Thoracic aorta (tissue), 2 donors: ENCODE measurements at regions not wholly inside any gene's neighbourhood (a gene's known extent, or its start where the extent isn't known, plus 50 kb on each side); places are given as distances from the start of the nearest gene placed in this dataset.

Experiments
- ATAC-seq: fragments of 150-250 bp; one replicate; pipeline ENCODE4 v1.8.0; 2017; ENCODE audit warnings: low read depth; ENCODE audit not compliant: insufficient number of reproducible peaks, low FRiP score
- DNase-seq: peaks from one replicate; pipeline ENCODE4 v3.0.0-alpha.2; 2020; ENCODE audit warnings: low spot score
- H3K27ac ChIP-seq, 2 donors: fragments of 200-600 bp; sonication (generic); 1 replicate in 1 of 2; 2 replicates in 1 of 2; pipeline ENCODE4 v1.5.1; 2016; ENCODE audit warnings: mild to moderate bottlenecking in 2 of 2, moderate library complexity in 2 of 2
- H3K27me3 ChIP-seq: fragments of 200-600 bp; sonication (generic); replicated peaks from 2 replicates; pipeline ENCODE4 v1.6.0; 2016; ENCODE audit warnings: mild to moderate bottlenecking; ENCODE audit not compliant: insufficient read depth
- H3K36me3 ChIP-seq: fragments of 200-600 bp; sonication (generic); one replicate; pipeline ENCODE4 v1.5.1; 2016
- H3K4me1 ChIP-seq, 2 donors: fragments of 200-600 bp; sonication (generic); 1 replicate in 1 of 2; 2 replicates in 1 of 2; pipeline versions ENCODE4 v1.5.1 to v1.6.0; 2016; ENCODE audit warnings: low read depth in 2 of 2, mild to moderate bottlenecking in 1 of 2; ENCODE audit not compliant: control insufficient read depth in 1 of 2
- H3K4me3 ChIP-seq: fragments of 200-600 bp; sonication (generic); 2 replicates; pipeline ENCODE4 v1.5.1; 2016; ENCODE audit warnings: mild to moderate bottlenecking
- H3K9me3 ChIP-seq: fragments of 200-600 bp; sonication (generic); 2 replicates; pipeline ENCODE4 v1.5.1; 2016
- CTCF ChIP-seq: fragments of 200-600 bp; sonication (generic); IDR thresholded peaks from one replicate; pipeline ENCODE4 v1.5.1; 2019; ENCODE audit warnings: antibody characterized with exemption

- H3K27ac ChIP-seq, result no peak overlapping the region
- H3K9me3 ChIP-seq, result no peaks in the 10 kb centered on the region
- no peak for TF ChIP-seq CTCF
- H3K4me1 ChIP-seq, result peaks cover 10 to 12% of the 10 kb centered on the region in 2 donors
- no peak for ATAC-seq
- no peak overlapping the region for H3K4me3 ChIP-seq
- no peak for DNase-seq
- H3K27me3 ChIP-seq, result no peaks in the 10 kb centered on the region
- no peaks in the 10 kb centered on the region for H3K36me3 ChIP-seq
Measured at GRCh38 chr12:91241756-91242155, 59.1 kb upstream of the DCN start.

- DNase-seq (no peak), ATAC-seq (no peak)
- no peak for TF ChIP-seq CTCF
- Histone ChIP-seq H3K27ac (no peak overlapping the region), H3K4me1 (peaks cover 10 to 12% of the 10 kb centered on the region in 2 donors), H3K4me3 (no peak overlapping the region), H3K27me3 (no peaks in the 10 kb centered on the region), H3K36me3 (no peaks in the 10 kb centered on the region), H3K9me3 (no peaks in the 10 kb centered on the region)
Measured at GRCh38 chr12:91240386-91241095, 57.9 kb upstream of the DCN start.

- H3K9me3 ChIP-seq, result no peaks in the 10 kb centered on the region
- H3K27me3 ChIP-seq, result no peaks in the 10 kb centered on the region
- no peak for TF ChIP-seq CTCF
- peak overlapping the region in 1 of 2 donors; percentile 45 for H3K27ac ChIP-seq
- no peak for ATAC-seq
- no peak for DNase-seq
- no peak overlapping the region for H3K4me3 ChIP-seq
- H3K36me3 ChIP-seq, result no peaks in the 10 kb centered on the region
- H3K4me1 ChIP-seq, result peaks cover 10 to 12% of the 10 kb centered on the region in 2 donors
Measured at GRCh38 chr12:91239481-91239880, 56.9 kb upstream of the DCN start.
